WTC11 (cell line): ENCODE measurements at regions not wholly inside any gene's neighbourhood (a gene's known extent, or its start where the extent isn't known, plus 50 kb on each side); places are given as distances from the start of the nearest gene placed in this dataset.

ENCODE experiments used
- CBFB ChIP-seq: sonication (generic); formaldehyde crosslinking; IDR thresholded peaks from 2 replicates; pipeline ENCODE4 v1.8.1; 2022; ENCODE audit warnings: mild to moderate bottlenecking, low read depth, missing genetic modification reagents
- GTF2I ChIP-seq: fragments of 250-450 bp; sonication (Bioruptor Pico); conservative IDR thresholded peaks from 2 replicates; pipeline ENCODE4 v1.4.0; 2021; ENCODE audit warnings: mild to moderate bottlenecking
- NFE2L1 ChIP-seq: sonication (generic); formaldehyde crosslinking; IDR thresholded peaks from 2 replicates; pipeline ENCODE4 v1.8.1; 2023; ENCODE audit warnings: missing genetic modification reagents
- NR2C2 ChIP-seq: sonication (generic); formaldehyde crosslinking; IDR thresholded peaks from 2 replicates; pipeline ENCODE4 v1.8.0; 2022; ENCODE audit warnings: mild to moderate bottlenecking, missing genetic modification reagents
- TF ChIP-seq, protein P1 (sequence below): sonication (generic); formaldehyde crosslinking; IDR thresholded peaks from 2 replicates; pipeline ENCODE4 v1.8.1; 2022; ENCODE audit warnings: mild to moderate bottlenecking, moderate library complexity, missing genetic modification reagents
- TF ChIP-seq, protein P2 (sequence below): fragments of 200-600 bp; IDR thresholded peaks from 2 replicates; pipeline ENCODE4 v1.8.0; 2022; ENCODE audit warnings: antibody characterized with exemption
- TF ChIP-seq, protein P3 (sequence below): sonication (generic); formaldehyde crosslinking; IDR thresholded peaks from 2 replicates; pipeline ENCODE4 v1.8.0; 2022; ENCODE audit warnings: missing genetic modification reagents

DNA sequence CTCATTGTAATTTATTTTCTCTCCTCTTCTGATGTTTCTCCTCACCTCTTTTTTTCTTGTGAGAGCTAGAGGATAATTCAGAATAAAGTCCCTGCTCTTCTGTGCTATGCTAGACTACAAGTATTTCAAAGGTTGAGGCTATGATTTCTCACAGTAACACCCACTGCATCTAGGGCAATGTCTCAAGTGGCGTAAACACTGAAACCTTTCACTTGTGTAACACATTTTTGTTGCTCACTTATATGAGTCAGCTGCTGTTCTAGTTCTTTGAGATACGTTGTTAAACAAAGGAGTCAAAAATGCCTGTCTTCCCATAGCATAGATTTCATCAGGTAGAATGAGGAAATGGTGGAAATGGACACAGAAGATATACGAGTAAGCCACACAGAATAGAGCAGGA lies 305.1 kb upstream of the PITRM1 start:
- TF ChIP-seq, protein P1, sequence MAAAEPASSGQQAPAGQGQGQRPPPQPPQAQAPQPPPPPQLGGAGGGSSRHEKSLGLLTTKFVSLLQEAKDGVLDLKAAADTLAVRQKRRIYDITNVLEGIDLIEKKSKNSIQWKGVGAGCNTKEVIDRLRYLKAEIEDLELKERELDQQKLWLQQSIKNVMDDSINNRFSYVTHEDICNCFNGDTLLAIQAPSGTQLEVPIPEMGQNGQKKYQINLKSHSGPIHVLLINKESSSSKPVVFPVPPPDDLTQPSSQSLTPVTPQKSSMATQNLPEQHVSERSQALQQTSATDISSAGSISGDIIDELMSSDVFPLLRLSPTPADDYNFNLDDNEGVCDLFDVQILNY = no peak
- TF ChIP-seq, protein P2, sequence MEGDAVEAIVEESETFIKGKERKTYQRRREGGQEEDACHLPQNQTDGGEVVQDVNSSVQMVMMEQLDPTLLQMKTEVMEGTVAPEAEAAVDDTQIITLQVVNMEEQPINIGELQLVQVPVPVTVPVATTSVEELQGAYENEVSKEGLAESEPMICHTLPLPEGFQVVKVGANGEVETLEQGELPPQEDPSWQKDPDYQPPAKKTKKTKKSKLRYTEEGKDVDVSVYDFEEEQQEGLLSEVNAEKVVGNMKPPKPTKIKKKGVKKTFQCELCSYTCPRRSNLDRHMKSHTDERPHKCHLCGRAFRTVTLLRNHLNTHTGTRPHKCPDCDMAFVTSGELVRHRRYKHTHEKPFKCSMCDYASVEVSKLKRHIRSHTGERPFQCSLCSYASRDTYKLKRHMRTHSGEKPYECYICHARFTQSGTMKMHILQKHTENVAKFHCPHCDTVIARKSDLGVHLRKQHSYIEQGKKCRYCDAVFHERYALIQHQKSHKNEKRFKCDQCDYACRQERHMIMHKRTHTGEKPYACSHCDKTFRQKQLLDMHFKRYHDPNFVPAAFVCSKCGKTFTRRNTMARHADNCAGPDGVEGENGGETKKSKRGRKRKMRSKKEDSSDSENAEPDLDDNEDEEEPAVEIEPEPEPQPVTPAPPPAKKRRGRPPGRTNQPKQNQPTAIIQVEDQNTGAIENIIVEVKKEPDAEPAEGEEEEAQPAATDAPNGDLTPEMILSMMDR = no peak
- no peak for TF ChIP-seq GTF2I (CRISPR knock-in tag)
- no peak for TF ChIP-seq NR2C2 (CRISPR knock-in tag)
- no peak for TF ChIP-seq CBFB (CRISPR knock-in tag)
- TF ChIP-seq, protein P3, sequence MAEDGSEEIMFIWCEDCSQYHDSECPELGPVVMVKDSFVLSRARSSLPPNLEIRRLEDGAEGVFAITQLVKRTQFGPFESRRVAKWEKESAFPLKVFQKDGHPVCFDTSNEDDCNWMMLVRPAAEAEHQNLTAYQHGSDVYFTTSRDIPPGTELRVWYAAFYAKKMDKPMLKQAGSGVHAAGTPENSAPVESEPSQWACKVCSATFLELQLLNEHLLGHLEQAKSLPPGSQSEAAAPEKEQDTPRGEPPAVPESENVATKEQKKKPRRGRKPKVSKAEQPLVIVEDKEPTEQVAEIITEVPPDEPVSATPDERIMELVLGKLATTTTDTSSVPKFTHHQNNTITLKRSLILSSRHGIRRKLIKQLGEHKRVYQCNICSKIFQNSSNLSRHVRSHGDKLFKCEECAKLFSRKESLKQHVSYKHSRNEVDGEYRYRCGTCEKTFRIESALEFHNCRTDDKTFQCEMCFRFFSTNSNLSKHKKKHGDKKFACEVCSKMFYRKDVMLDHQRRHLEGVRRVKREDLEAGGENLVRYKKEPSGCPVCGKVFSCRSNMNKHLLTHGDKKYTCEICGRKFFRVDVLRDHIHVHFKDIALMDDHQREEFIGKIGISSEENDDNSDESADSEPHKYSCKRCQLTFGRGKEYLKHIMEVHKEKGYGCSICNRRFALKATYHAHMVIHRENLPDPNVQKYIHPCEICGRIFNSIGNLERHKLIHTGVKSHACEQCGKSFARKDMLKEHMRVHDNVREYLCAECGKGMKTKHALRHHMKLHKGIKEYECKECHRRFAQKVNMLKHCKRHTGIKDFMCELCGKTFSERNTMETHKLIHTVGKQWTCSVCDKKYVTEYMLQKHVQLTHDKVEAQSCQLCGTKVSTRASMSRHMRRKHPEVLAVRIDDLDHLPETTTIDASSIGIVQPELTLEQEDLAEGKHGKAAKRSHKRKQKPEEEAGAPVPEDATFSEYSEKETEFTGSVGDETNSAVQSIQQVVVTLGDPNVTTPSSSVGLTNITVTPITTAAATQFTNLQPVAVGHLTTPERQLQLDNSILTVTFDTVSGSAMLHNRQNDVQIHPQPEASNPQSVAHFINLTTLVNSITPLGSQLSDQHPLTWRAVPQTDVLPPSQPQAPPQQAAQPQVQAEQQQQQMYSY (CRISPR knock-in tag) = no peak
- no peak for TF ChIP-seq NFE2L1 (CRISPR knock-in tag)
